HG03039 (cell line): ENCODE measurements at regions not wholly inside any gene's neighbourhood (a gene's known extent, or its start where the extent isn't known, plus 50 kb on each side); places are given as distances from the start of the nearest gene placed in this dataset.

ENCODE experiments used
- ATAC-seq: cut with Tn5 transposase; IDR thresholded peaks from one replicate; pipeline ENCODE4 v1.9.1; 2021; ENCODE audit warnings: mild to moderate bottlenecking, moderate library complexity; ENCODE audit not compliant: unreplicated experiment

GRCh38 chr17:68182011-68182306 is 65.9 kb upstream of the AMZ2 start:
- no peak for ATAC-seq

DNA sequence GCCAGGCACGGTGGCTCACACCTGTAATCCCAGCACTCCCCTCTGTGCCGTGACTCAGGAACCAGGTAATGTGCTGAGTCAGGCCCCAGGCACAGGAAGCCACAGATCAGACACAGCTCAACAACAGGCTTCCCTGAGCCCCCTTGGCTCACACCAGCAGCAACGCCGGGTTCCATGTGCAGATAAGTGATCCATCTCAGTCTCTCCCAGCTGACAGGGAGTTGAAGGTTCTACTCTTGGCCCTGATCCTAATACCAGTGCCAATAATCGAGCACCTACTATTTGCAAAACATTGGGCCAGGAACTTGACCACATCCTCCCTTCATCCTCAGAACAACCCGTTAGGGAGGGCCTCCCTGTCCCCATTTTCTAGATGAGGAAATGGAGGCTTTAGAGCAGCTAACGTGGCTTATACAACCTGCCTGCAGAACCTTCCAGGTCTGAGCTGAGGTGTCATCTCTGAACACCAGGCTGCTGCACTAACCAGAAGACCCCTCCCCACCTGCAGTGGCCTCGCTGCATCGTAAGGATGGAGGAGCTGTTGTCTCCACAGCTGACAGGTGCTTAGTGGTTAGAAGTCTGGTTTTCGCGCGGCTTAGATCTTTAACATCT is 64.8 kb upstream of the AMZ2 start:
- peak; percentile 44 for ATAC-seq

GRCh38 chr17:68184141-68184571 is 63.7 kb upstream of the AMZ2 start:
- no peak for ATAC-seq

GRCh38 chr17:68184816-68185436 is 62.9 kb upstream of the AMZ2 start:
- ATAC-seq, result peak; percentile 66

- no peak for ATAC-seq
Measured at GRCh38 chr17:68185820-68186219, 62.0 kb upstream of the AMZ2 start.

GRCh38 chr17:68190495-68190894 is 57.3 kb upstream of the AMZ2 start:
- ATAC-seq, result no peak

- ATAC-seq, result no peak
Measured at GRCh38 chr17:68195667-68196393, 52.0 kb upstream of the AMZ2 start.

DNA sequence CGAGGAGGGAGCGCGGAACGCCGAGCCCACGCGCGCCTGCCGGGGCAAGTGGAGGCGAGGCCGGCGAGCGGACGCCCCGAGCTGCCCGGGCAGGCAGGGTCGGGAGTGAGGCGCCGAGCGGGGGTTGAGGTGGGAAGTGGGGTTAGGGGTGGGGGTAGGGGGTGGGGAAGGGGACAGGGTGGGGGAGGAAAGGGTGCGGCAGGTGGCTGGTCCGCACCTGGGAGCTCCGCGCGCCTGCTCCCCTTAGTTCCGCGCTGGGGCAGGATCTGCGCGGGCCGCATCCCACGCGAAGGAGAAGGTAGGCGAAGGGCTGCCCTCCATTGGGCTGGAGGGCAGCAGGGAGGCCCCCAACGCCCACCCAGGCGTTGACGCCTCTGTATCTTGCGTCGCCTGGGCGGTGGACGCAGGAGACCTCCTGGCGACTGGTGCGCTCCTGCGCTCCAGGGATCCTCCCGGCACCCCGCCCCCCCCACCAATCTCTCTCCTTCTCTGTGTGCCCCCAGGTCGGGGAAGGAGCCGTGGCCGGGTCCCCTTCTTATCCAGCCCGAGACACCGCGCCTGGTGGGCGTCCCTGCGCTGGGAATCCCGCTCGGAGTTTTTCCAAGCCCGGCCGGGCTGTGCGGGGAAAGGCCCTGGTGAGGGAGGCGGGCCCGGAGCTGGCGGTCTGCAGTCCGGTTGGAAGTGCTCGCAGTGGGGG is 51.3 kb upstream of the AMZ2 start:
- ATAC-seq, result no peak

GRCh38 chr17:68197091-68197996 is 50.5 kb upstream of the AMZ2 start:
- ATAC-seq, result no peak

DNA sequence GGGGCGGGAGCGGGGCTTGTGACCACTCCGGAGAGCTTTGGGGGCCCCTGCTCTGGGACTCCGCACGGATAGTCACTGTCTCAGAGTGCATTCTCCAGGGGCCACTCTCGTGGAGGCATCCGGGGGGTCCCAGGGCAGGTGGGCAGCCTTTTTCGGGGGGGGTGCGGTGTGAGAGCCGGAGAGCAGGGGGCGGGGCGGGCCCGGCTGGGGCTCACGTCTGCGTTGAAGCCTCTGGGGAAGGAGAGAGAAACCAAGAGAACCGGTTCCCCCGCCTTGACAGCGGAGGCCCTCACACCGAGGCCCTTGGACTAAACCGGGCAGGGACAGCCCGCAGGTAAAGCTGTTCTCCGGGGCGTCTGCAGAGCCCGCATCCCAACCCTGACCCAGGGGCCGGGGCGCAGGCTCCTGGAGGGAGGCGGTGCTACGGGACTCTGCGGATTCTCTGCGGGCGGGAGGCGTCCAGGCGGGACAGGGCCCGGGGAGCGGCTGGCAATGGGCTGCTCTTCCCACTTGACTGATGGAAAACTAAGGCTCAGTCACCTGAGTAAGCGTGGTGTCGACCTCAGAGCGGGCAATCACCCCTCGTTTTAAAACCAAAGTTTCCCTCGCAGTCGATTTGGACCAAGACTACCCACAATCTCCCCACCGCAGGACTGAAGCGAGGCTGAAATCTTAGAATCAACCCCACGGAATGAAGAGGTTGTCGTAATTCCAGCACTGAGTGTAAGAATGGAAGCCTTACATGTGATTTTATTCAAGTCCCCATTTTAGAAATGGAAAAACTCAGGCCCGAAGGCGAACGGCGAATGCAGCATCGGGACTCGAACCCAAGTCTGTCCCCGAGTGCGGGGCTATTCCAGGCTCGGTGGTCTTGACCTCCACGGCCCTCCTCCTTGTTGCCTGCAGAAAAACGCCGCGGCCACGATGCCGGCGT is 49.6 kb upstream of the AMZ2 start:
- no peak for ATAC-seq
